SKM-1 treated with dmso at 0.1 percent for 144 hours (cell line): ENCODE measurements at regions not wholly inside any gene's neighbourhood (a gene's known extent, or its start where the extent isn't known, plus 50 kb on each side); places are given as distances from the start of the nearest gene placed in this dataset.
A peak's percentile ranks its signal among the peaks of the same experiment; 100 is the strongest.

Source experiments
- DNase-seq: peaks from one replicate; lab custom pipeline; 2025; ENCODE audit not compliant: unreplicated experiment; lab: John Stamatoyannopoulos, UW

DNA sequence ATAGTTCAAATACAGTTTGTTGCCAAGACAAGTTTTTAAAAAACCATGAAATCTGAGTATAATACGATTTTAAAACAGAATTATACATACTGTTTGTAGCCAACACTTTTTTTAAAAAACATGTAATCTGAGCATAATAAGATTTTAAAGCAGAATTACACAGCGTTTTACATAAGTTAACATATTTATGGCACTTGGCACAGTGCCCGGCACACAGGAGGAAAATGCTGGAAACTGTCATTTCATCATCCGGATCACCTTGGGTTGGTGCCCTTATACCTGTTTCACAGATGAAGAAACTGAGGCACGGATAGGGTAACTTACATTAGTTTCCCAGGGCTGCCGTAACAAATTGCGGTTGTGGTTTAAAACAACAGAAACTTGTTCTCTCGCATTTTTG, 193.0 kb downstream of the BMP7 start:
- DNase-seq, result no peak

DNA sequence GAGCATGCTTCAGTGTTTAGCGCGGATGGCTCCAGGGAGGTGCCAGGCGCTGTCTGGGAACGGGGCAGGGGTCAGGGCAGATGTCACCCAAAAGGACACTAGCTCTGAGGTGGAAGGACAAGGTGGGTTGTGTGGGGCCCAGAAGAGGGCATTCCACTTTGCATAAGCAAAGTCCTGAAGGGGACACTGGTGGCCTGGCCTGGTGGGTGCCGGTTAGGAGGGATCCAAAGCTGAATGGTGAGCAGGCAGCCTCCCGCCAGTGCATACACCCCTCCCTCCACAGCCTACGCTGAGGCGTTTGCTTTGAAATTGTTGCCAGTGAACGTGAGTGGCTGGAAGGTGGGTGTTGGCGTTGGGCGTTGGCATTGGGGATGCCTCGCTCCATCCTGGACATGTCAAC, 192.1 kb downstream of the BMP7 start:
- no peak for DNase-seq

DNA sequence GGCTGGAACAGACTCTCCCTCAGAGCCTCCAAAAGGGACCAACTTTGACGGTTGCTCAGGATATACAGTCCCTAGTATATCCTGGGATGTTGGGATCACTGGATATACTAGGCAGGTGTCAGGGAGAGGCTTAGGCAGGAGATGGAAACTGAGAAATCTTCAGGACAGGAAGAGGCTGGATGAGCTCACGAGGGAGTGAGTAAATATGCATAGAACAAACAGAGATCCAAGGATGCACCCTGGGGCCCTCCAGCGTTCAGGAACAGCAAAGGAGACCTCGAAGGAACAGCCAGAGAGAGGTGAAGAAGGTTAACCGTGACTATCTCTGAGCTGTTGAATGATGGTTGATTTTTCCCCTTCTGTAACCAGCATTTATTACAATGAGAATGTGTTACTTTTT, 191.3 kb downstream of the BMP7 start:
- no peak for DNase-seq

DNA sequence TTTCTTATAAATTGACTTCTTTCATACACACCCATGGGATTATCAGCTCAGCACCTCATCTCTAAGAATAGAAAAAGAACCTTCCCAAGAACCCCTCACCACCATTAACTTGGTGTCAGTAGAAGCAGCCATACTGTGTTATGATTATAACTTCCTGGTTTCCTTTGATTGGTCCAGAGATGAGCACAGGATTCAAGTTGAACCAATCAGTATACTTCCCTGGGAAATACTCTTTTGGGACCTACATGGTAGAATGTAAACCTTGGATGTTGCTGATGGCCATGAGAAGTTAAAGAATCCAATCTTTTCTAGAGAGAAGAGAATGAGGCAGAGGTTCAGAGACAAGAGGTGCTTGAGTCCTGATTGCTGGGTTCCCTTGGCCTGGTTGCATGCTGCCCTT, 190.8 kb downstream of the BMP7 start:
- DNase-seq, result no peak

DNA sequence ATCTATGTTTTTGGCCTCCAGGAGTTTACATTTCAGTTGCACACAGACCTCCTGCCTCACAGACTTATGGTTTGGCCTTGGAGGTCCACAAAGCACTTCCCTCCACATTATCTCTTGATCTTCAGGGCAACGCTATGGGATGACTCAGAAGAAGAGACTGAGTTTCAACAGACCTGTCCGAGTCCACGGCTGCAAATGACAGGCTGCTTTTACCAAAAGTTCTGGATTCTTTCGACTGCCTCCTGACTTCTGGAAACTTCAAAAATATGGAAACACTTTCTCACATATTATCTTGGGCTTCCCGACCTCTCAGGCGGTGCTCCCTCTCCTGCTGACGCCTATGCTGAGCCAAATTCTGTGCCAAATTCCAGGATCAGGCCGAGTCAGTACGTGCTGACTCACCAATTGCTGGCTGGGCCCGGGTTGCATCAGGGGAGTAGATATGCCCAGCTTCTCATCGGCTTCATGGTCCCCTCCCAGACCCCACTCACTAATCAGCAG, 190.2 kb downstream of the BMP7 start:
- DNase-seq, result no peak

DNA sequence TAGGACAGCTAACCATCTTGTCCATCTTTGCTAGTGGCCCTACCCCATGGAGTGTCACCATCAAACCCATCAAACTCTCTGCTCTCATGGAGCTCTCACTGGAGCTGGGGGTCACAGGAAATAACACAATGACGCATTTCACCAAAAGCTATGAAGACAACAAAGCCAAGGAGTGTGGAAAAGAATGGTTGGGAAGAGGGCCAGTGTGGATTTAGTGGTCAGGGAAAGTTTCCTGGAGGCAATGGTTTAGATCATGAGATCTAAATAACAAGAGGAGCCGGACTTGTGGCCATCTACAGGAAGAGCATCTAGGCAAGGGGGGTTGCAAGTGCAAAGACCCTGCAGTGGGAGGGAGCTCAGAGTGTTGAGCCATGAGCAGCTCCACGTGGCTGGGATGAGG, 189.5 kb downstream of the BMP7 start:
- no peak for DNase-seq

DNA sequence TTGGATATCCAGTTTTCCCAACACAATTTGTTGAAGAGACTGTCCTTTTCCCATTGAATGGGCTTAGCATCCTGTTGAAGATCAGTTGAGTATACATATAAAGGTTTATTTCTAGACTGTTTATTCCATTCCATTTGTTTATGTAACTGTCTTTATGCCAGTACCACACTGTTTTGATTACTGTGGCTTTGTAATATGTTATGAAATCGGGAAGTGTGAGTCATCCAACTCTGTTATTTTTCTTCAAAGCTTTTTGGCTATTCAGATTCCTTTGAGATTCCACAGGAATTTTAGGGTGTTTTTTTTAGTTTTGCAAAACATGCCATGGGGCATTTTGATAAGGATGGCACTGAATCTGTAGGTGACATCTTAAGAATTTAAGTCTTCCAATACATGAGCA, 188.3 kb downstream of the BMP7 start:
- no peak for DNase-seq

DNA sequence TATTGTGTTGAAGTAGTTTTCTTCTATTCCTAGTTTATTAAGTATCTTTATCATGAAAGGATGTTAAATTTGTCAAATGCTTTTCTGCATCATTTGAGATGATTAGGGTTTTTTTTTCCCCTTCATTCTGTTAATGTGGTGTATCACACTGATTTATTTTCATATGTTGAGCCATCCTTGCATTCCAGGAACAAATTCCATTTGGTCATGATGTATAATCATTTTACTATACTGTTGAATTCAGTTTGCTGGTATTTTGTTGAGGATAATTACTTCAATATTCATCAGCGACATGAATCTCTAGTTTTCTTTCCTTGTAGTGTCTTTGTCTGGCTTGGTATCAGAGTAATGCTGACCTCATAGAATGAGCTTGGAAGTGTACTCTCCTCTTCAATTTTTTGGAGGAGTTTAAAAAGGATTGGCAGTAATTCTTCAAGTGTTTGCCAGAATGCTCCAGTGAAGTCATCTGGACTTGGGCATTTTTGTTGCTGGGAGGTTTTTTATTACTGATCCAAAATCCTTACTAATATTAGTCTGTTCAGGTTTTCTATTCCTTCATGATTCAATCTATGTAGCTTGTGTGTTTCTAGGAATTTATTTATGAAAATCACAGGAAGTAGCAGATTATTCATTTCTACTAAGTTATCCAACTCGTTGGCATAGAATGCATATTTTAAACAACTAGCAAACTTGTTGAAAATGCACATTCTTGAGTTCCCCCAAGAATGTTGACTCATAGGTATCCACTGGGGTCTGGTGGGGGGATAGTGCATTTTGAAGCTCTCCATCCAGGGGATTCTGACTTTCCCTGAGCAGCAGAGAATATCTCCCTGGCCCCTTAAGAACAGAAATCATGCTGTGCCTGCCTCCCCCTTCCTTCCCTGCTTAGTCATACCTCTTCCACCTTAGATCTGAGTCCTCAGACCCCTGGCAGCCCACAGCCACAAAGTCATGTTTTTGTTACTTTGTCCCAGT, 187.1 kb downstream of the BMP7 start:
- DNase-seq, result no peak

DNA sequence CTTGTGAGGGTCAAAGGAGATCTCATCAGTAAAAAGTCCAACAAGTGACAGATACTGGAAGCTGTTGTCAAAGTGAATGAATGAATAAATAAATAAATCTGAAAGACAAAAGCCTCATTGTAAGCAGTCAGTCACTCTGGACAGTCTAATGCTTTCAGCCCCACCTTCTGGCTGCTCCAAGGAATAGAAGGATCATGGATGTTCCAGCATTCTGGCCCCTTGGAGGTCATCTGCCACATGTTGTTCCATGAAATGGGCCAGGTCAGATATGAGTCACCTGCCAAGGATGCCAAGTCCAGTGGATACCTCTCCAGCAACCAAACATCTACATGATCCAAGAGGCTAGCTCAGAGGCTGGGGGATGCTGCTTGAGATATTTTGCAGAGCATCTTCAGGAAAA, 185.6 kb downstream of the BMP7 start:
- no peak for DNase-seq

DNA sequence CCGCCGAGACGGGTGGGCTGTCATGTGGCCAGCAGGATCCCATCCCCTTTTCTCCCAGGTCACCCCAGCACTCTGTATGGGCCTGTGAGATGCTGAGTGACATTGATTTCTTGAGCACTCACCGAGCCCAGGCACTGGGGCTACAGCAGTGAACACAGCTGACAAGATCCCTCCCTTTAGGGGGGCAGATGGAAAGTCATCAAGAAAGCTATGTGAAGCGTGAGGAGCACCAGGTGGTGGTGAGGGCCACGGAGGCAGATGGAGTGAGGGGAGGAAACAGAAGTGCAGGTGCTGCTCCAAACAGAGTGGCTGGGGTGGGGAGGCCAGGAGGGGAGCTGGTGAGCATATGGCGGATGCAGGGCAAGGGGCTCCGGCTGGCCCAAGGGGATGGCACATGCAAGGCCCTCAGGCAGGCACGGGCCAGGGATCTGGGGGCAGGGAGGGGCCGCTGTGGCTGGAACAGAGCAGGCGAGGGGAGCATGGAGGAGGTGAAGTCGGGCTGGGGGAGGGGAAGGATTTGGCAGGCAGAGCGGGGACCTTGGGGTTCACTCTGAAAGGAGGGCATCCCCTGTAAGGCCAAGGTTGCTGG, 184.0 kb downstream of the BMP7 start:
- DNase-seq, result no peak

DNA sequence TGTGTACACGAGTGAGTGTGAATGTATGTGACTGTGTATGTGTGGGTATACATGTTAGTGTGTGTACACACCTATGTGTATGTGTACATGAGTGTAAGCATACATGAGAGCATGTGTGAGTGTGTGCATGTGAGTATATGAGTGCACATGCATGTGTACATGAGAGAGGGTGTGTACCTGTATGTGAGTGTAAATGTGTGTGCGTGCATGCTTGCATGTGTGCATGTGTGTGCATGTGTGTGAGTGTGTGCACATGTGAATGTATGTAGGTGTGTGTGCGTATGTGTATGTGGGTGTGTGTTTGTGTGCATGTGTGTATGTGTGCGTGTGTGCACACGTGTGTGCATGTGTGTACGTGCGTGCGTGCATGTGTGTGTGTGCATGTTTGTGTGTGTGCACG, 183.4 kb downstream of the BMP7 start:
- DNase-seq, result no peak

DNA sequence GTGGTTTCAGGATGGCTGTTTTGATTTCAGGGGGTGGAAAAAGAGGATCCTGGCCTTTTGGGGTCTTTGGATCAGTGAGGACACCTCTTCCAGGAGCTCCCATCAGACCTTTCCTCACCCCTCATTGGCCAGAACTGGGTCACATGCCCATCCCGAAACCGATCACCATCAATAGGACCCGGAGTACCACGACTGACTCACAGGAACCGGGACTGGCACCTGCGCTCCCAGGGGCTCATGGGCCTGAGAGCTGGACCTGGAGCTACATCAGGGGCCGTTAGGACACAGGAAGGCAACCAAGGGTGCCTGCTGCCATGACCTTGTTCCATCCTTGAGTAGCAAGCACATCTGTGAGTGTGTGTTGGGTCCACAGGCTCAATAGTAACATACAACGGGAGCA, 180.4 kb downstream of the BMP7 start:
- DNase-seq, result no peak

DNA sequence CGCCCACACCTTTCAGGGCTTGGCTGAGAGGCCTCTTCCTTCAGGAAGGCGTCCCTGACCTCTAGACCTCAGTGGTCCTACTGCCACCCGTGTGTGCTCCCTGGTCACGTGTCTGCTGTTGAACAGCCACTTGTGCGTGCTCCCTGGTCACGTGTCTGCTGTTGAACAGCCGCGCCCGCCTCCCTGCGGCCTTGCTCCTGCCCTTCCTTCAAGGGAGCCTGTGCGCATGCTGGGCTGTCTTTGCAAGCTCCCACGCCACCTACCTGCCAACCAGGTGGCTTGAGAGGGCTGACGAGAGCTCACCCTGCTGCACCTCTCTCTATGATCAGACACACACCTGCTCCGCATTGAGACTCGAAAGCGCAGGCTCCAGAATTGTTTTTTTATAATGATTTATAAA, 179.3 kb downstream of the BMP7 start:
- no peak for DNase-seq

DNA sequence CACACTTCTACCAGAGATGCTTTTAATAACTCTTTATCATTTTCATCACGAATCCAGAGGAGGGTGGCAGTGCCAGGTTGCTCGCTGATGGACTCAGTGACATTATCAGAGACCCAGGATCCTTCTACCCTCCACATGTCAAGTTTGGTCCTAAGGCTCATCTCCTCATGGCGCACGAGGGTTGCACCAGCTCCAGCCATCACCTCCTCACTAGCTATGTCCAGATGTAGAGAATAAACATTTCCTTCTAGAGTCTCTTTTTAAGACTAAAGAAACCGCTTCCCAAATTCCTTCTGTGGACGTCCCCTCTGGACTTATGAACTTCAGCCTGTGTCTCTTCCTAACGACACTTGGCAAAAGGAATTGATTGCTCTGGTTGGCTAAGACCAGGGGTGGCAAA, 178.7 kb downstream of the BMP7 start:
- DNase-seq, result no peak

DNA sequence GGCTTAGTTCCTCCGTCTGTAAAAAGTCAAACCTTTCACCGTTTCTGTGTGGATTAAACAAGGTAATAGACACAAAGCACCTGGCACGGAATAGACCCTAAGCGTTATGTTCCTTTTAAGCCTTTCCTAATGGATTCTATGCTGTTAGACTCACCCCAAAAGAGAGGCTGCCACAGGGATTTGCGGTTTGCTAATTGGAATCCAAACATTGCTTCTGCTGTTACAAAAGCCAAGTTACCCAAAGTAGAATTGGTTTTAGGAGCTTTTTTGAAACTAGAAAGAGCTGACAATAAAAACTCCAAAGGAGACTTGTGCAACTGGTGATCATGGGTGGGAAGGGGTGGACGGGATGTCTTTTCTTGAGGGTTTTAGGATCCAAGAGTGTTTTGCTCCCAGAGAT, 178.0 kb downstream of the BMP7 start:
- no peak for DNase-seq

DNA sequence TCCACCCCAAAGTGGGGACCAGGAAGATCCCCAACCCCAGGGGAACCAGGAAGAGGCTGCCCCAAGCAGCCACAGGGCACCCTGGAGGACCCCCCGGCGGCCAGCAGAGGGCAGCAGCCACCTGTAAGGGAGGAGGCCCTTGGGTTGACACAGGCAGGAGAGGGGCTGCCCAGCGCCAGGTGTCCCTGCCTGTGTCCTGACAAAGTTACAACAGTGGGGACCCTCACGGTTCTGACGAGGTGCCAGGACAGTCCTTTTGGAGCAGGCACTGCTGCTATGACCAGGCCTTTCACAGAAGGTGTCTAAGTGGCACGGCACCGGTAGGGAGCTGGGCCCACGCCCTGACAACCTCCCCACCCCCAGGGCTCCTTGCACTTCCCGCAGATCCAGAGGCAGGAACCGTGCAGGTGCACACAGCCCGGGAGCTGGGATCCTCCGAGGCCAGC, 176.7 kb downstream of the BMP7 start:
- peak; percentile 6 for DNase-seq

DNA sequence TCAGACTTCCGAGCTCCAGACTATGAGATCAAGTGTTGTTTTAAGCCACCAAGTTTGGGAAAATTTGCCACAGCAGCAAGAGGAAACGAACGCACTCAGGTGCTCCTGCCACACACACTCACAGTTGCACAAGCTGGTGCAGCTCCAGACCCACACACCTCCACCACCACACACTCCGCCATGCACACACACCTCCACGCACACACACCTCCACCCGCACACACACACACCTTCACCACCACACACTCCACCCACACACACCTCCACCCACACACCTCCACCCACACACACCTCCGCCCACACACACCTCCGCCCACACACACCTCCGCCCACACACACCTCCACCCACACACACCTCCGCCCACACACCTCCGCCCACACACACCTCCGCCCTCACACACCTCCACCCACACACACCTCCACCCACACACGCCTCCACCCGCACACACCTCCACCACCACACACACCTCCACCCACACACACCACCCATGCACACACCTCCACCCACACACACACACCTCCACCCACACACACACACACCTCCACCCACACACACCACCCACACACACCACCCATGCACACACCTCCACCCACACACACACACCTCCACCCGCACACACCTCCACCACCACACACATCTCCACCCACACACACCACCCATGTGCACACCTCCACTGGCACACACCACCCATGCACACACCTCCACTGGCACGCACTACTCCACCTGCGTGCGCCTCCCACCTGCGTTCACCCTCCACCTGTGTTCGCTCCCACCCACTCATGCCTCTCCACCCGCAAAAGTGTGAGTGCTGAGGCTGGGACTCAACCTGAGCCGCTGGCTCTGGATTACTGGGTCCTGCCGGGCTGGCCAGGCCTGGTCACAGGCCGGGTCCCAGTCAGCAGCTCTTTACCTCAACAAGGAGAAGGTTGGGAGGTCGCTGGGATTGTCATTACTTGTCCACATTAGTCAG, 175.6 kb downstream of the BMP7 start:
- DNase-seq, result no peak

DNA sequence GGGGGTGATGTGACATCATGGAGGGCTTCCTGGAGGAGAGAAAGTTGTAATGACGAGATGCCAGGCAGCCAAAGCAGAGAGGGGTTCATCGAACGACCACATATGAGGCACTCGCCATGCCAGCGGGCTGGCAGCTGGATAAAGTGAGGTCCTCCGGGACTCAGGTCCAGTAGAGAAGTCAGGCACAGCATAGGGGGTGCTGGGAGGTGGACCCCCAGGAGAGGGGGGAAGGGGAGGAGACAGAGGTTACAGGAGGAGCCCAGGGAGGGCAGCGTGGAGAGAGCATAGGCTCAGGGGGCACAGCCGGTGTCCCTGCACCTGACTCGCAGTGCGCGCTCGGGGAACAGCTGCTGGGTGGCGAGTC, 174.7 kb downstream of the BMP7 start:
- no peak for DNase-seq

DNA sequence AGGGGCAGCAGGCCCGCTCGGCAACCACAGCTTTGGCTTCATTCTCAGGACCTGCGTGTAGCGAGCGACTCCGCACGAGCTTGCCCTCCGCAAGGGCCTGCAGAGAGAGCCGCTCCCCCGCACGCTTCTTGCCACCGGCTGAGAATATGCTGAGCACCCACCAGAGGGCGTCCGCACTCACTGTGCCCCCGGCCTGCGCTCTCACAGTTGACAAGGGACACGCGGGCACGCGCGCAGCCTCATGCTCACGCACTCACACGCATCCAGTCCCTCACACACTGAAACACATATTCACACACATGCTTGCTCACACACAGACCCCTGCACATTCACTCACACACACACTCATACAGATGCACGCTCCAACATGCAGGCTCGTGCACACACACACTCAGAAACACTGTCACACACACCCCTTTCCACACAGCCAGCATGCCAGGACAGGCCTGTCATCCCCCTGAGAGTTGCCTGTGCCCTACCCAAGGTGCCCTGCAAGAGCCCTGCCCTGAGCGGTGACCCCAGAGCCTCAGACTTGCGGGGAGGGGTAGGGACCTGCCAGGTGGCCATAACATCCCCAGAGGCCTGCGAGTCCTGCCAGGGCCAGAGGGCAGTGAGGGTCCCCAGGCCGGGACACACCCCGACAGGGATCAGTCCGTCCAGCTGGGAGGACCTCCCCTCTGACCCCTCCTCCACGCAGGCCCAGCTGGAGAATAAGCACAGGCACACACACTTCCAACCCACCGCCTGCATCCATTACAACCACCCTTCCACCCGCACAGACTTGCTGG, 174.1 kb downstream of the BMP7 start:
- DNase-seq, result peak; percentile 37

DNA sequence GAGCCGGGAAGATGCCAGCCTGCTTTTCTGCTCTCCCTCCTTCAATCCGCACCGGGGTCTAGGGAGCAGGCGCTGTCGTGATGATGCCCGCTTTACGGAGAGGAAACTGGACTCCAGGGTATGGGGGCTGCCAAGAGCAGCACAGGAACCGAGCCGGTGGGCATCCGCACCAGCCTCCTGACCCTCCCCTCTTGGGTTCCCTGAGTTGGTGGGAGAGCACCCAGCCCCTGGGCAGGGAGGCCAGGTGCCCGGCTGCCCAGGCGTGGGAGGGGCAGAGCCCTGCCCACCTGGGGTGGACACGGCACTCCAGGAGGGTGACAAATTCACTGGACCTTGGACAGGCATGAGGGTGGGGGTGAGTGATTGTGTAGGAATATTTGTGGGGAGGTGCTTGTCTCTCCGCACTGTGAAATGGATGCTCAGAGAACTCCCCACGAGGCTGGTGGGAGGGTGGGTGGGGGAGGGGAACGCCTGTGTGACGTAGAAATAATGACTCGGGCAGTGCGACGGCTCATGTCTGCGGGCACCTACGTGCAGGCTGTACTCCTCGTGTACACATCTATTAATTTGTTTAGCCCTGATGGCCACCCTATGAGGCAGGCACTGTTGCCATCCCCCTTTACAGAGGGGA, 173.4 kb downstream of the BMP7 start:
- no peak for DNase-seq
